WTC11 (cell line): ENCODE measurements at regions not wholly inside any gene's neighbourhood (a gene's known extent, or its start where the extent isn't known, plus 50 kb on each side); places are given as distances from the start of the nearest gene placed in this dataset.

Experiments used
- ATAC-seq: fragments of 200-7000 bp; cut with Tn5 transposase; 2 replicates; pipeline ENCODE4 v1.10.0; 2021; ENCODE audit warnings: mild to moderate bottlenecking, moderate library complexity
- CTCF ChIA-PET: fragments of 300-600 bp; sonication (Branson Sonifier 250); formaldehyde crosslinking; loops from one replicate; lab custom pipeline; 2021; ENCODE audit warnings: antibody characterized with exemption; lab: Charles Lee
- POLR2A ChIA-PET: fragments of 350-600 bp; sonication (Branson Sonifier 250); formaldehyde crosslinking; loops from one replicate; lab custom pipeline; 2021; ENCODE audit warnings: antibody characterized with exemption; lab: Charles Lee
- DNase-seq: peaks from one replicate; pipeline ENCODE4 v3.0.0; 2021; ENCODE audit warnings: low spot score
- H3K27ac Mint-ChIP-seq: 2 replicates; pipeline ENCODE4 v1.8.0; 2021; ENCODE audit warnings: mixed read lengths
- H3K27me3 Mint-ChIP-seq: 2 replicates; pipeline ENCODE4 v1.8.0; 2021; ENCODE audit warnings: low read depth, mild to moderate bottlenecking, moderate library complexity, mixed read lengths
- H3K36me3 Mint-ChIP-seq: 2 replicates; pipeline ENCODE4 v1.8.0; 2021; ENCODE audit warnings: mixed read lengths
- H3K4me1 Mint-ChIP-seq: 2 replicates; pipeline ENCODE4 v1.8.0; 2022; ENCODE audit warnings: mixed read lengths
- H3K4me3 Mint-ChIP-seq: 2 replicates; pipeline ENCODE4 v1.8.0; 2021; ENCODE audit warnings: mild to moderate bottlenecking, moderate library complexity, mixed read lengths
- H3K9me3 Mint-ChIP-seq: 2 replicates; pipeline ENCODE4 v1.8.0; 2021; ENCODE audit warnings: mixed read lengths
- CREB1 ChIP-seq: sonication (generic); formaldehyde crosslinking; IDR thresholded peaks from 2 replicates; pipeline ENCODE4 v1.8.0; 2023; ENCODE audit warnings: mild to moderate bottlenecking, missing genetic modification reagents
- CREM ChIP-seq: sonication (generic); formaldehyde crosslinking; IDR thresholded peaks from 2 replicates; pipeline ENCODE4 v1.8.1; 2022; ENCODE audit warnings: mild to moderate bottlenecking, missing genetic modification reagents, moderate library complexity
- ELF4 ChIP-seq: sonication (generic); formaldehyde crosslinking; IDR thresholded peaks from 2 replicates; pipeline ENCODE4 v1.8.1; 2022; ENCODE audit warnings: low read depth, mild to moderate bottlenecking, moderate library complexity, missing genetic modification reagents
- ESRRA ChIP-seq: sonication (generic); formaldehyde crosslinking; IDR thresholded peaks from 2 replicates; pipeline ENCODE4 v1.8.1; 2022; ENCODE audit warnings: mild to moderate bottlenecking, missing genetic modification reagents, borderline replicate concordance
- FOXK1 ChIP-seq: sonication (generic); formaldehyde crosslinking; IDR thresholded peaks from 2 replicates; pipeline ENCODE4 v1.8.0; 2022; ENCODE audit warnings: mild to moderate bottlenecking, moderate library complexity, missing genetic modification reagents
- HMGA2 ChIP-seq: fragments of 250-450 bp; sonication (Bioruptor Pico); IDR thresholded peaks from 2 replicates; pipeline ENCODE4 v1.4.0; 2021; ENCODE audit warnings: mild to moderate bottlenecking, moderate library complexity
- JUN ChIP-seq: sonication (generic); formaldehyde crosslinking; IDR thresholded peaks from 2 replicates; pipeline ENCODE4 v1.8.0; 2023; ENCODE audit warnings: mild to moderate bottlenecking, missing genetic modification reagents
- MXD4 ChIP-seq: fragments of 250-450 bp; sonication (Bioruptor Pico); IDR thresholded peaks from 2 replicates; pipeline ENCODE4 v1.8.0; 2021; ENCODE audit warnings: mild to moderate bottlenecking, moderate library complexity, borderline replicate concordance
- NR3C1 ChIP-seq: sonication (generic); formaldehyde crosslinking; conservative IDR thresholded peaks from 2 replicates; pipeline ENCODE4 v1.8.1; 2023; ENCODE audit warnings: low read depth, mild to moderate bottlenecking, missing genetic modification reagents
- RORB ChIP-seq: fragments of 250-450 bp; sonication (Bioruptor Pico); IDR thresholded peaks from 2 replicates; pipeline ENCODE4 v1.9.0; 2021; ENCODE audit warnings: mild to moderate bottlenecking
- SP1 ChIP-seq: sonication (generic); formaldehyde crosslinking; conservative IDR thresholded peaks from 2 replicates; pipeline ENCODE4 v1.8.1; 2022; ENCODE audit warnings: missing genetic modification reagents
- TCF7 ChIP-seq: sonication (generic); formaldehyde crosslinking; IDR thresholded peaks from 2 replicates; pipeline ENCODE4 v1.8.0; 2022; ENCODE audit warnings: mild to moderate bottlenecking, low read depth, missing genetic modification reagents, moderate library complexity
- TEAD1 ChIP-seq: sonication (generic); formaldehyde crosslinking; IDR thresholded peaks from 2 replicates; pipeline ENCODE4 v1.8.0; 2022; ENCODE audit warnings: mild to moderate bottlenecking, missing genetic modification reagents
- TP53 ChIP-seq: sonication (generic); formaldehyde crosslinking; IDR thresholded peaks from 2 replicates; pipeline ENCODE4 v1.8.1; 2023; ENCODE audit warnings: mild to moderate bottlenecking, missing genetic modification reagents
- ZNF396 ChIP-seq: fragments of 250-450 bp; sonication (Bioruptor Pico); IDR thresholded peaks from 2 replicates; pipeline ENCODE4 v1.8.0; 2021; ENCODE audit warnings: mild to moderate bottlenecking, moderate library complexity, borderline replicate concordance
- ZNF423 ChIP-seq: fragments of 250-450 bp; sonication (Bioruptor Pico); IDR thresholded peaks from 2 replicates; pipeline ENCODE4 v2.1.2; 2022; ENCODE audit warnings: mild to moderate bottlenecking, moderate library complexity
- TF ChIP-seq, protein P1 (sequence below): sonication (generic); formaldehyde crosslinking; IDR thresholded peaks from 2 replicates; pipeline ENCODE4 v1.8.1; 2023; ENCODE audit warnings: mild to moderate bottlenecking, missing genetic modification reagents, moderate library complexity
- TF ChIP-seq, protein P2 (sequence below): sonication (generic); formaldehyde crosslinking; IDR thresholded peaks from 2 replicates; pipeline ENCODE4 v1.8.1; 2022; ENCODE audit warnings: mild to moderate bottlenecking, missing genetic modification reagents, moderate library complexity, borderline replicate concordance
- TF ChIP-seq, protein P3 (sequence below): sonication (generic); formaldehyde crosslinking; IDR thresholded peaks from 2 replicates; pipeline ENCODE4 v1.8.0; 2023; ENCODE audit warnings: missing genetic modification reagents, mild to moderate bottlenecking, borderline replicate concordance
- TF ChIP-seq, protein P4 (sequence below): fragments of 250-450 bp; sonication (Bioruptor Pico); IDR thresholded peaks from 2 replicates; pipeline ENCODE4 v1.9.0; 2021; ENCODE audit warnings: mild to moderate bottlenecking, borderline replicate concordance
- TF ChIP-seq, protein P5 (sequence below): sonication (generic); formaldehyde crosslinking; IDR thresholded peaks from 2 replicates; pipeline ENCODE4 v1.8.1; 2022; ENCODE audit warnings: missing genetic modification reagents, borderline replicate concordance

DNA sequence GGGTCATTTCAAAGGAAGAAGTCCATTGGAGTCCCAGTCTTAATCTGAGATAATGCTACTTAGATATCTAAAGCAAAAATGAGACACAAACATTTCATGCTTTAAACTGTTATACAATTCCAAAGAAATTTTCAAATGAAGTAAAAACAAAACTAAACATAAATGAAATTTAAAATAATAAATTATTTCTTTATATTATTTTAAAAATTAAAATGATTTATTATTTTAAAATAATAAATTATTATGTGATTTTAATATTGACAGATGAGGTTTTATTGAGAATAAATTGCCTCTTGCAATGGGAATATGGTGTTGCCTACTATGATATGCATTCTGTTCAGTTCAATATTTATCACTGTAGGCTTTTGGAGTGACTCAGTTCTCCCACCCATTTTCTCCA, 93.7 kb upstream of the BACH2 start:
- no peaks in the 10 kb centered on the region for H3K36me3 Mint-ChIP-seq
- TF ChIP-seq TCF7 (CRISPR knock-in tag): no peak
- peak; percentile 96 for TF ChIP-seq HMGA2
- no peak for TF ChIP-seq TP53
- ChIA-PET POLR2A (no interaction called here), CTCF (interaction anchor here (1.0 to 1.7 kb wide), 2 partner anchors 89 to 104 kb away, joined by 3 to 5 read pairs; no protein-coding TSS in a partner anchor)
- no peaks in the 10 kb centered on the region for H3K27me3 Mint-ChIP-seq
- H3K27ac Mint-ChIP-seq: no peak overlapping the region
- ATAC-seq: no peak
- H3K4me1 Mint-ChIP-seq: peaks cover 50% of the 10 kb centered on the region
- H3K9me3 Mint-ChIP-seq: no peaks in the 10 kb centered on the region
- no peak for DNase-seq
- no peak overlapping the region for H3K4me3 Mint-ChIP-seq

DNA sequence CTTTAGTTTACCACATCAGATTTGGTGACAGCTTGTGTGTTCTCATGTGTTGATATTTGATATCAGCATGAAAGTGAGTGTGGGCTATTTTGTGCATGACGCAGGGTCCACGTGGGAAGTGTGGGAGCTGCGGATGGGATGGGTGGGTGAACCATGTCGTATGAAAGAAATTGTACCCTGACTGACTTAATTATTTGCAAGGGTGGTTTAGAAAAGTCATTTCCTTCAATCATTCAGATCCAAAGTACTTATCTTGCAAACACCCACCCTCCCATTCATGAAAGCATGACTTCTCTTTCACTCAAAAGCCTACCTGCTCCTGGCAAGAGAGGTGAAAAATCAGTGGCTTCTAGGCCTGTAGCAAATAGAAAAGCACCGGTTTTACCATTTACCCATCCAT, 91.8 kb upstream of the BACH2 start:
- ChIA-PET CTCF (interaction anchor here (0.9 kb wide), 1 partner anchor 91 kb away, joined by 3 read pairs; no protein-coding TSS in a partner anchor), POLR2A (no interaction called here)
- Mint-ChIP-seq H3K4me3 (no peak overlapping the region), H3K27me3 (no peaks in the 10 kb centered on the region), H3K9me3 (no peaks in the 10 kb centered on the region), H3K27ac (no peak overlapping the region), H3K36me3 (no peaks in the 10 kb centered on the region), H3K4me1 (peaks cover 61% of the 10 kb centered on the region)
- no peak for TF ChIP-seq MXD4 (CRISPR knock-in tag)
- TF ChIP-seq ZNF423: no peak
- TF ChIP-seq, protein P1, sequence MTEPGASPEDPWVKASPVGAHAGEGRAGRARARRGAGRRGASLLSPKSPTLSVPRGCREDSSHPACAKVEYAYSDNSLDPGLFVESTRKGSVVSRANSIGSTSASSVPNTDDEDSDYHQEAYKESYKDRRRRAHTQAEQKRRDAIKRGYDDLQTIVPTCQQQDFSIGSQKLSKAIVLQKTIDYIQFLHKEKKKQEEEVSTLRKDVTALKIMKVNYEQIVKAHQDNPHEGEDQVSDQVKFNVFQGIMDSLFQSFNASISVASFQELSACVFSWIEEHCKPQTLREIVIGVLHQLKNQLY (CRISPR knock-in tag): no peak
- TF ChIP-seq TCF7 (CRISPR knock-in tag): no peak
- no peak for TF ChIP-seq ESRRA
- no peak for TF ChIP-seq HMGA2
- TF ChIP-seq, protein P2, sequence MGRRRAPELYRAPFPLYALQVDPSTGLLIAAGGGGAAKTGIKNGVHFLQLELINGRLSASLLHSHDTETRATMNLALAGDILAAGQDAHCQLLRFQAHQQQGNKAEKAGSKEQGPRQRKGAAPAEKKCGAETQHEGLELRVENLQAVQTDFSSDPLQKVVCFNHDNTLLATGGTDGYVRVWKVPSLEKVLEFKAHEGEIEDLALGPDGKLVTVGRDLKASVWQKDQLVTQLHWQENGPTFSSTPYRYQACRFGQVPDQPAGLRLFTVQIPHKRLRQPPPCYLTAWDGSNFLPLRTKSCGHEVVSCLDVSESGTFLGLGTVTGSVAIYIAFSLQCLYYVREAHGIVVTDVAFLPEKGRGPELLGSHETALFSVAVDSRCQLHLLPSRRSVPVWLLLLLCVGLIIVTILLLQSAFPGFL (CRISPR knock-in tag): no peak
- TF ChIP-seq, protein P3, sequence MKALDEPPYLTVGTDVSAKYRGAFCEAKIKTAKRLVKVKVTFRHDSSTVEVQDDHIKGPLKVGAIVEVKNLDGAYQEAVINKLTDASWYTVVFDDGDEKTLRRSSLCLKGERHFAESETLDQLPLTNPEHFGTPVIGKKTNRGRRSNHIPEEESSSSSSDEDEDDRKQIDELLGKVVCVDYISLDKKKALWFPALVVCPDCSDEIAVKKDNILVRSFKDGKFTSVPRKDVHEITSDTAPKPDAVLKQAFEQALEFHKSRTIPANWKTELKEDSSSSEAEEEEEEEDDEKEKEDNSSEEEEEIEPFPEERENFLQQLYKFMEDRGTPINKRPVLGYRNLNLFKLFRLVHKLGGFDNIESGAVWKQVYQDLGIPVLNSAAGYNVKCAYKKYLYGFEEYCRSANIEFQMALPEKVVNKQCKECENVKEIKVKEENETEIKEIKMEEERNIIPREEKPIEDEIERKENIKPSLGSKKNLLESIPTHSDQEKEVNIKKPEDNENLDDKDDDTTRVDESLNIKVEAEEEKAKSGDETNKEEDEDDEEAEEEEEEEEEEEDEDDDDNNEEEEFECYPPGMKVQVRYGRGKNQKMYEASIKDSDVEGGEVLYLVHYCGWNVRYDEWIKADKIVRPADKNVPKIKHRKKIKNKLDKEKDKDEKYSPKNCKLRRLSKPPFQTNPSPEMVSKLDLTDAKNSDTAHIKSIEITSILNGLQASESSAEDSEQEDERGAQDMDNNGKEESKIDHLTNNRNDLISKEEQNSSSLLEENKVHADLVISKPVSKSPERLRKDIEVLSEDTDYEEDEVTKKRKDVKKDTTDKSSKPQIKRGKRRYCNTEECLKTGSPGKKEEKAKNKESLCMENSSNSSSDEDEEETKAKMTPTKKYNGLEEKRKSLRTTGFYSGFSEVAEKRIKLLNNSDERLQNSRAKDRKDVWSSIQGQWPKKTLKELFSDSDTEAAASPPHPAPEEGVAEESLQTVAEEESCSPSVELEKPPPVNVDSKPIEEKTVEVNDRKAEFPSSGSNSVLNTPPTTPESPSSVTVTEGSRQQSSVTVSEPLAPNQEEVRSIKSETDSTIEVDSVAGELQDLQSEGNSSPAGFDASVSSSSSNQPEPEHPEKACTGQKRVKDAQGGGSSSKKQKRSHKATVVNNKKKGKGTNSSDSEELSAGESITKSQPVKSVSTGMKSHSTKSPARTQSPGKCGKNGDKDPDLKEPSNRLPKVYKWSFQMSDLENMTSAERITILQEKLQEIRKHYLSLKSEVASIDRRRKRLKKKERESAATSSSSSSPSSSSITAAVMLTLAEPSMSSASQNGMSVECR (CRISPR knock-in tag): no peak
- no peak for TF ChIP-seq ELF4 (CRISPR knock-in tag)
- DNase-seq (no peak), ATAC-seq (no peak)

DNA sequence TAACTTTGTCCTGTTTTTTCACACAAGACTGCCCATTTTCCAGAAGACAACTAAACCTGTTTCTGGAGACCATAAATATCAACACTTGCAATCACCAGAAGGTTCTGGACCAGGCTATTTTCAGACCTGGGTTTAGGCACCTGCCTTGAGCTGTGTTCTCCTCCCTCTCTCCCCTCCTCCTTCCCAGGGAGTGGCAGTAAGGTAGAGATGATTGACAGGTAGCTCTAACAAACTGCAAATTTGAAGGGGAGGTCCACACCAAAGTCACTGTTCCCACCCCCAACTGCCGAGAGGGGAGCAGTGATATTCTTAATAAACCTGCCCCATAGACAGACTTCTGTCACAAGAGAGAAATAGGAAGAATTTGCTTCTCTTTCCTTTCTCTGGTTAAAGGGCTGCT, 91.2 kb upstream of the BACH2 start:
- ChIA-PET POLR2A (no interaction called here), CTCF (no interaction called here)
- Mint-ChIP-seq H3K4me1 (peaks cover 63% of the 10 kb centered on the region), H3K9me3 (no peaks in the 10 kb centered on the region), H3K36me3 (no peaks in the 10 kb centered on the region), H3K4me3 (no peak overlapping the region), H3K27ac (no peak overlapping the region), H3K27me3 (no peaks in the 10 kb centered on the region)
- ATAC-seq: no peak
- DNase-seq: no peak
- TF ChIP-seq, protein P4, sequence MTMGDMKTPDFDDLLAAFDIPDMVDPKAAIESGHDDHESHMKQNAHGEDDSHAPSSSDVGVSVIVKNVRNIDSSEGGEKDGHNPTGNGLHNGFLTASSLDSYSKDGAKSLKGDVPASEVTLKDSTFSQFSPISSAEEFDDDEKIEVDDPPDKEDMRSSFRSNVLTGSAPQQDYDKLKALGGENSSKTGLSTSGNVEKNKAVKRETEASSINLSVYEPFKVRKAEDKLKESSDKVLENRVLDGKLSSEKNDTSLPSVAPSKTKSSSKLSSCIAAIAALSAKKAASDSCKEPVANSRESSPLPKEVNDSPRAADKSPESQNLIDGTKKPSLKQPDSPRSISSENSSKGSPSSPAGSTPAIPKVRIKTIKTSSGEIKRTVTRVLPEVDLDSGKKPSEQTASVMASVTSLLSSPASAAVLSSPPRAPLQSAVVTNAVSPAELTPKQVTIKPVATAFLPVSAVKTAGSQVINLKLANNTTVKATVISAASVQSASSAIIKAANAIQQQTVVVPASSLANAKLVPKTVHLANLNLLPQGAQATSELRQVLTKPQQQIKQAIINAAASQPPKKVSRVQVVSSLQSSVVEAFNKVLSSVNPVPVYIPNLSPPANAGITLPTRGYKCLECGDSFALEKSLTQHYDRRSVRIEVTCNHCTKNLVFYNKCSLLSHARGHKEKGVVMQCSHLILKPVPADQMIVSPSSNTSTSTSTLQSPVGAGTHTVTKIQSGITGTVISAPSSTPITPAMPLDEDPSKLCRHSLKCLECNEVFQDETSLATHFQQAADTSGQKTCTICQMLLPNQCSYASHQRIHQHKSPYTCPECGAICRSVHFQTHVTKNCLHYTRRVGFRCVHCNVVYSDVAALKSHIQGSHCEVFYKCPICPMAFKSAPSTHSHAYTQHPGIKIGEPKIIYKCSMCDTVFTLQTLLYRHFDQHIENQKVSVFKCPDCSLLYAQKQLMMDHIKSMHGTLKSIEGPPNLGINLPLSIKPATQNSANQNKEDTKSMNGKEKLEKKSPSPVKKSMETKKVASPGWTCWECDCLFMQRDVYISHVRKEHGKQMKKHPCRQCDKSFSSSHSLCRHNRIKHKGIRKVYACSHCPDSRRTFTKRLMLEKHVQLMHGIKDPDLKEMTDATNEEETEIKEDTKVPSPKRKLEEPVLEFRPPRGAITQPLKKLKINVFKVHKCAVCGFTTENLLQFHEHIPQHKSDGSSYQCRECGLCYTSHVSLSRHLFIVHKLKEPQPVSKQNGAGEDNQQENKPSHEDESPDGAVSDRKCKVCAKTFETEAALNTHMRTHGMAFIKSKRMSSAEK (CRISPR knock-in tag): no peak
- TF ChIP-seq CREM (CRISPR knock-in tag): no peak
- no peak for TF ChIP-seq TEAD1 (CRISPR knock-in tag)
- no peak for TF ChIP-seq FOXK1 (CRISPR knock-in tag)
- TF ChIP-seq SP1 (CRISPR knock-in tag): no peak
- TF ChIP-seq CREB1: no peak
- no peak for TF ChIP-seq ELF4 (CRISPR knock-in tag)
- TF ChIP-seq, protein P5, sequence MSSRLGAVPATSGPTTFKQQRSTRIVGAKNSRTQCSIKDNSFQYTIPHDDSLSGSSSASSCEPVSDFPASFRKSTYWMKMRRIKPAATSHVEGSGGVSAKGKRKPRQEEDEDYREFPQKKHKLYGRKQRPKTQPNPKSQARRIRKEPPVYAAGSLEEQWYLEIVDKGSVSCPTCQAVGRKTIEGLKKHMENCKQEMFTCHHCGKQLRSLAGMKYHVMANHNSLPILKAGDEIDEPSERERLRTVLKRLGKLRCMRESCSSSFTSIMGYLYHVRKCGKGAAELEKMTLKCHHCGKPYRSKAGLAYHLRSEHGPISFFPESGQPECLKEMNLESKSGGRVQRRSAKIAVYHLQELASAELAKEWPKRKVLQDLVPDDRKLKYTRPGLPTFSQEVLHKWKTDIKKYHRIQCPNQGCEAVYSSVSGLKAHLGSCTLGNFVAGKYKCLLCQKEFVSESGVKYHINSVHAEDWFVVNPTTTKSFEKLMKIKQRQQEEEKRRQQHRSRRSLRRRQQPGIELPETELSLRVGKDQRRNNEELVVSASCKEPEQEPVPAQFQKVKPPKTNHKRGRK (CRISPR knock-in tag): no peak
- TF ChIP-seq NR3C1 (CRISPR knock-in tag): no peak
- TF ChIP-seq RORB (CRISPR knock-in tag): no peak
- no peak for TF ChIP-seq ZNF396 (CRISPR knock-in tag)
- TF ChIP-seq TCF7 (CRISPR knock-in tag): no peak
- TF ChIP-seq JUN (CRISPR knock-in tag): no peak
- no peak for TF ChIP-seq MXD4 (CRISPR knock-in tag)
